GM23338 (cell line): ENCODE measurements at regions not wholly inside any gene's neighbourhood (a gene's known extent, or its start where the extent isn't known, plus 50 kb on each side); places are given as distances from the start of the nearest gene placed in this dataset.

Experiments used
- ATAC-seq: fragments of 200-7000 bp; cut with Tn5 transposase; 3 replicates; pipeline ENCODE4 v1.9.1; 2020
- DNase-seq: peaks from one replicate; pipeline ENCODE4 v3.0.0-alpha.2; 2015; ENCODE audit warnings: low spot score
- H2AFZ ChIP-seq: fragments of 200-600 bp; sonication (generic); 2 replicates; pipeline ENCODE4 v1.8.0; 2016; ENCODE audit warnings: antibody characterized with exemption, mild to moderate bottlenecking, moderate library complexity
- H3F3A ChIP-seq: fragments of 200-600 bp; sonication (generic); replicated peaks from 2 replicates; pipeline ENCODE4 v1.8.0; 2017; ENCODE audit warnings: antibody characterized with exemption, mixed run types, low read depth
- H3K27ac ChIP-seq: fragments of 200-600 bp; sonication (generic); 2 replicates; pipeline ENCODE4 v1.6.1; 2016; ENCODE audit warnings: low read depth
- H3K27me3 ChIP-seq: fragments of 200-600 bp; sonication (generic); 2 replicates; pipeline ENCODE4 v1.8.0; 2016; ENCODE audit warnings: mild to moderate bottlenecking, mixed run types, moderate library complexity; ENCODE audit not compliant: insufficient read depth
- H3K36me3 ChIP-seq: fragments of 200-600 bp; sonication (generic); 2 replicates; pipeline ENCODE4 v1.8.0; 2016; ENCODE audit warnings: mild to moderate bottlenecking; ENCODE audit not compliant: insufficient read depth
- H3K4me1 ChIP-seq: fragments of 200-600 bp; sonication (generic); 2 replicates; pipeline ENCODE4 v1.8.0; 2016; ENCODE audit warnings: mild to moderate bottlenecking, moderate library complexity; ENCODE audit not compliant: insufficient read depth
- H3K4me2 ChIP-seq: fragments of 200-600 bp; sonication (generic); 2 replicates; pipeline ENCODE4 v1.7.1; 2017; ENCODE audit warnings: mixed run types
- H3K4me3 ChIP-seq: fragments of 200-600 bp; sonication (generic); 2 replicates; pipeline ENCODE4 v1.6.1; 2016; ENCODE audit warnings: mixed run types
- H3K79me2 ChIP-seq: fragments of 200-600 bp; sonication (generic); replicated peaks from 2 replicates; pipeline ENCODE4 v1.8.0; 2017; ENCODE audit warnings: mild to moderate bottlenecking; ENCODE audit not compliant: insufficient read depth
- H3K9me2 ChIP-seq: fragments of 200-600 bp; sonication (generic); 2 replicates; pipeline ENCODE4 v1.8.0; 2017; ENCODE audit not compliant: insufficient read depth
- H4K20me1 ChIP-seq: fragments of 200-600 bp; sonication (generic); replicated peaks from 2 replicates; pipeline ENCODE4 v1.8.0; 2017; ENCODE audit warnings: mild to moderate bottlenecking; ENCODE audit not compliant: insufficient read depth
- H3K27ac Mint-ChIP-seq: 2 replicates; pipeline ENCODE4 v1.8.0; 2020; ENCODE audit warnings: inconsistent platforms, mild to moderate bottlenecking, moderate library complexity, mixed read lengths
- H3K27me3 Mint-ChIP-seq: 3 replicates; pipeline ENCODE4 v1.8.0; 2022; ENCODE audit warnings: low read depth, mild to moderate bottlenecking, moderate library complexity, mixed read lengths, inconsistent platforms; ENCODE audit not compliant: insufficient read depth, poor library complexity
- H3K36me3 Mint-ChIP-seq: 3 replicates; pipeline ENCODE4 v1.8.0; 2021; ENCODE audit warnings: low read depth, mild to moderate bottlenecking, inconsistent platforms, moderate library complexity, mixed read lengths
- H3K4me1 Mint-ChIP-seq: 3 replicates; pipeline ENCODE4 v1.8.0; 2020; ENCODE audit warnings: mild to moderate bottlenecking, inconsistent platforms, mixed read lengths
- H3K4me3 Mint-ChIP-seq: 3 replicates; pipeline ENCODE4 v1.8.0; 2021; ENCODE audit warnings: moderate library complexity, mild to moderate bottlenecking, inconsistent platforms, mixed read lengths
- H3K9me3 Mint-ChIP-seq: 3 replicates; pipeline ENCODE4 v1.8.0; 2020; ENCODE audit warnings: moderate library complexity, mild to moderate bottlenecking, inconsistent platforms, mixed read lengths
- CTCF ChIP-seq, 2 experiments: fragments of 200-600 bp in 1 of 2; sonication (generic) in 1 of 2; conservative IDR thresholded peaks; 2 replicates each; pipeline versions ENCODE4 v1.5.1 to v1.6.1; 2016 to 2017; ENCODE audit warnings: antibody characterized with exemption in 2 of 2, low read depth in 2 of 2, mild to moderate bottlenecking in 2 of 2, moderate library complexity in 1 of 2
- NANOG ChIP-seq: IDR thresholded peaks from 2 replicates; pipeline ENCODE4 v1.6.1; 2016; ENCODE audit warnings: antibody characterized with exemption, borderline replicate concordance
- ZNF462 ChIP-seq: fragments of 250-450 bp; sonication (Bioruptor Pico); IDR thresholded peaks from 2 replicates; pipeline ENCODE4 v1.5.0; 2020; ENCODE audit warnings: mild to moderate bottlenecking, moderate library complexity
- TF ChIP-seq, protein P1 (sequence below): IDR thresholded peaks from one replicate; pipeline ENCODE4 v1.6.1; 2018; ENCODE audit warnings: antibody characterized with exemption; ENCODE audit not compliant: unreplicated experiment

GRCh38 chr3:157763644-157764043 lies 260.4 kb upstream of the VEPH1 start (continued):
- TF ChIP-seq ZNF462 (CRISPR knock-in tag) (no peak), CTCF (conservative IDR thresholded peaks at IDR 0.05; ENCODE audit: low read depth in 2 of 2) (no peak), NANOG (no peak)

GRCh38 chr3:157759311-157759710 lies 256.1 kb upstream of the VEPH1 start:
- Mint-ChIP-seq H3K4me1 (peaks cover 18% of the 10 kb centered on the region; the same call in 2 of the 3 replicates), H3K9me3 (no peaks in the 10 kb centered on the region), H3K4me3 (no peak overlapping the region), H3K27ac (no peak overlapping the region), H3K36me3 (no peaks in the 10 kb centered on the region), H3K27me3 (no peaks in the 10 kb centered on the region)
- ATAC-seq (no peak), DNase-seq (no peak)
- no peak overlapping the region for H3K27ac ChIP-seq
- H3K4me1 ChIP-seq: peaks cover 8% of the 10 kb centered on the region
- no peak overlapping the region for H3K4me2 ChIP-seq
- H3K4me3 ChIP-seq: no peak overlapping the region
- H3K9me2 ChIP-seq: 0 out of 2 replicates have a peak, but pooled peaks cover 5% of the 10 kb centered on the region
- no peaks in the 10 kb centered on the region for H4K20me1 ChIP-seq
- no peaks in the 10 kb centered on the region for H3F3A ChIP-seq
- no peaks in the 10 kb centered on the region for H3K36me3 ChIP-seq
- H3K79me2 ChIP-seq: no peaks in the 10 kb centered on the region
- no peak overlapping the region; the same call in 1 of the 2 replicates for H2AFZ ChIP-seq
- no peaks in the 10 kb centered on the region for H3K27me3 ChIP-seq
- TF ChIP-seq, protein P1, sequence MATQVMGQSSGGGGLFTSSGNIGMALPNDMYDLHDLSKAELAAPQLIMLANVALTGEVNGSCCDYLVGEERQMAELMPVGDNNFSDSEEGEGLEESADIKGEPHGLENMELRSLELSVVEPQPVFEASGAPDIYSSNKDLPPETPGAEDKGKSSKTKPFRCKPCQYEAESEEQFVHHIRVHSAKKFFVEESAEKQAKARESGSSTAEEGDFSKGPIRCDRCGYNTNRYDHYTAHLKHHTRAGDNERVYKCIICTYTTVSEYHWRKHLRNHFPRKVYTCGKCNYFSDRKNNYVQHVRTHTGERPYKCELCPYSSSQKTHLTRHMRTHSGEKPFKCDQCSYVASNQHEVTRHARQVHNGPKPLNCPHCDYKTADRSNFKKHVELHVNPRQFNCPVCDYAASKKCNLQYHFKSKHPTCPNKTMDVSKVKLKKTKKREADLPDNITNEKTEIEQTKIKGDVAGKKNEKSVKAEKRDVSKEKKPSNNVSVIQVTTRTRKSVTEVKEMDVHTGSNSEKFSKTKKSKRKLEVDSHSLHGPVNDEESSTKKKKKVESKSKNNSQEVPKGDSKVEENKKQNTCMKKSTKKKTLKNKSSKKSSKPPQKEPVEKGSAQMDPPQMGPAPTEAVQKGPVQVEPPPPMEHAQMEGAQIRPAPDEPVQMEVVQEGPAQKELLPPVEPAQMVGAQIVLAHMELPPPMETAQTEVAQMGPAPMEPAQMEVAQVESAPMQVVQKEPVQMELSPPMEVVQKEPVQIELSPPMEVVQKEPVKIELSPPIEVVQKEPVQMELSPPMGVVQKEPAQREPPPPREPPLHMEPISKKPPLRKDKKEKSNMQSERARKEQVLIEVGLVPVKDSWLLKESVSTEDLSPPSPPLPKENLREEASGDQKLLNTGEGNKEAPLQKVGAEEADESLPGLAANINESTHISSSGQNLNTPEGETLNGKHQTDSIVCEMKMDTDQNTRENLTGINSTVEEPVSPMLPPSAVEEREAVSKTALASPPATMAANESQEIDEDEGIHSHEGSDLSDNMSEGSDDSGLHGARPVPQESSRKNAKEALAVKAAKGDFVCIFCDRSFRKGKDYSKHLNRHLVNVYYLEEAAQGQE: no peak
